ENCODE measurements at regions not wholly inside any gene's neighbourhood (a gene's known extent, or its start where the extent isn't known, plus 50 kb on each side); places are given as distances from the start of the nearest gene placed in this dataset.

DNA sequence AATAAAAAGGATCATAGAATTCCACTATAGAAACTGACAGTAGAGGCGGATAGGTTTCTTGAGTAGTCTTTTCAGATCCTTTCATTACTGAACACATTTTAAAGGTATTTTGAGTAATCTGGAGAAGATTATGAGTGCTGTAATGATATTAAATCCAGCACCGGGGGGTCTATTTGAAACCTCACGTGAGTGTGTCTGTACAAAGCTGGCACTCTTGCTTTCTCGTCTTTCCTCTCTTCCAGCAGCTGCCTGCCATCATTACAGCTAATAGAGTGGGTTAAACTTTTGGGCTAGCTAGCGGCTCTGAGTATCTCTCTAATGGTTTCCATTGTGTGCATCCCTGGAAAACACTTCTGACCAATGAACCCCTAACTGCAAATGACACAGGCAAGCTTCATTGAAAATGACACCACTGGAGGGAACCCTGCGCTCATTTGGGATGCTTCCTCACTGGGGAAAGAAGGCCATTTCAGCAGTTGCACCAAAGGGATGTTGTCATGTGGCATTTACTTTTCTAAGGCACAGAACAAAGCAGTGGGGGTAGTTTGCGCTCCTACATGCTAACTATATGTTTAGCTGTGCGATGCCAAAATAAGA is 101.0 kb downstream of the HRH4 start:
- no peak for TF ChIP-seq CTCF (IDR thresholded peaks at IDR 0.05)
- TF ChIP-seq POLR2A (IDR thresholded peaks at IDR 0.05), result no peak
